ENCODE measurements at regions not wholly inside any gene's neighbourhood (a gene's known extent, or its start where the extent isn't known, plus 50 kb on each side); places are given as distances from the start of the nearest gene placed in this dataset.

DNA sequence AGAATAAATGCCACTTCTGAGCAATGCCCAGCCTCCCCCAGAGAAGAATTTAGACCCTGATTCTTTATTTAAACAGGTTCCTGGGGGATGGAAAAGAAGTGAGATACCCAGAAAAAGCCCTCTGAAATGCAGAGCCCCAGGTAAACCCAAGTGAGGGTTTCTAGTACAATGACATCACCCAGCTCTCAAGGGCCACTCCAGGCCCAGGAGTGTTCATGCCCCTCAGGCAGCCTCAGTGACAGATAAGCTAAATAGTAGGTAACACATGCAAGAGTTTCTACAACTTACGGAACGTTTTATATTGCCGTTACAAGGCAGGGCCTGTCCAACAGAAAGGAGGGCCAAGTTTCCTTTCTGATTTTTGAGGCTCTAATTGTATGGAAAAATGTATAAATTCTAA, 683.7 kb upstream of the SALL1 start:
- no peak for TF ChIP-seq GATA2 (IDR thresholded peaks at IDR 0.05; ENCODE audit: low read depth, low read length)
- no peak for TF ChIP-seq GATA3 (IDR thresholded peaks at IDR 0.05; ENCODE audit: low read depth, low read length)

All from SH-SY5Y (cell line).